ENCODE measurements at regions not wholly inside any gene's neighbourhood (a gene's known extent, or its start where the extent isn't known, plus 50 kb on each side); places are given as distances from the start of the nearest gene placed in this dataset.

GRCh38 chr13:55000844-55001243 is 1972.2 kb downstream of the OLFM4 start:
- TF ChIP-seq, protein P1, sequence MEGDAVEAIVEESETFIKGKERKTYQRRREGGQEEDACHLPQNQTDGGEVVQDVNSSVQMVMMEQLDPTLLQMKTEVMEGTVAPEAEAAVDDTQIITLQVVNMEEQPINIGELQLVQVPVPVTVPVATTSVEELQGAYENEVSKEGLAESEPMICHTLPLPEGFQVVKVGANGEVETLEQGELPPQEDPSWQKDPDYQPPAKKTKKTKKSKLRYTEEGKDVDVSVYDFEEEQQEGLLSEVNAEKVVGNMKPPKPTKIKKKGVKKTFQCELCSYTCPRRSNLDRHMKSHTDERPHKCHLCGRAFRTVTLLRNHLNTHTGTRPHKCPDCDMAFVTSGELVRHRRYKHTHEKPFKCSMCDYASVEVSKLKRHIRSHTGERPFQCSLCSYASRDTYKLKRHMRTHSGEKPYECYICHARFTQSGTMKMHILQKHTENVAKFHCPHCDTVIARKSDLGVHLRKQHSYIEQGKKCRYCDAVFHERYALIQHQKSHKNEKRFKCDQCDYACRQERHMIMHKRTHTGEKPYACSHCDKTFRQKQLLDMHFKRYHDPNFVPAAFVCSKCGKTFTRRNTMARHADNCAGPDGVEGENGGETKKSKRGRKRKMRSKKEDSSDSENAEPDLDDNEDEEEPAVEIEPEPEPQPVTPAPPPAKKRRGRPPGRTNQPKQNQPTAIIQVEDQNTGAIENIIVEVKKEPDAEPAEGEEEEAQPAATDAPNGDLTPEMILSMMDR (IDR thresholded peaks at IDR 0.05): no peak
- no peak overlapping the region for H3K27ac Mint-ChIP-seq
- DNase-seq (no peak), ATAC-seq (no peak)
- peaks cover 11% of the 10 kb centered on the region for H3K36me3 Mint-ChIP-seq
- intact Hi-C loops (cut with micrococcal nuclease): no loop called here
- H3K4me3 Mint-ChIP-seq: no peak overlapping the region
- 87% methylated on average over 4 of the region's 5 CpGs for WGBS (ENCODE audit: insufficient coverage)
- Histone ChIP-seq H3K9me3 (ENCODE audit: control insufficient read depth, insufficient read depth, low read length) (peaks cover 10% of the 10 kb centered on the region), H3K4me1 (ENCODE audit: control insufficient read depth, insufficient read depth, low read length) (no peaks in the 10 kb centered on the region), H3K27ac (ENCODE audit: low read length) (no peak overlapping the region), H3K4me3 (ENCODE audit: low read length) (no peak overlapping the region), H3K36me3 (ENCODE audit: control insufficient read depth, insufficient read depth, low read length) (no peaks in the 10 kb centered on the region), H3K27me3 (ENCODE audit: control insufficient read depth, insufficient read depth, low read length) (no peaks in the 10 kb centered on the region)
- peaks cover 13 to 16% of the 10 kb centered on the region in 2 donors for H3K9me3 Mint-ChIP-seq
- H3K27me3 Mint-ChIP-seq (ENCODE audit: low read depth in 2 of 2): no peaks in the 10 kb centered on the region
- no peaks in the 10 kb centered on the region for H3K4me1 Mint-ChIP-seq

DNA sequence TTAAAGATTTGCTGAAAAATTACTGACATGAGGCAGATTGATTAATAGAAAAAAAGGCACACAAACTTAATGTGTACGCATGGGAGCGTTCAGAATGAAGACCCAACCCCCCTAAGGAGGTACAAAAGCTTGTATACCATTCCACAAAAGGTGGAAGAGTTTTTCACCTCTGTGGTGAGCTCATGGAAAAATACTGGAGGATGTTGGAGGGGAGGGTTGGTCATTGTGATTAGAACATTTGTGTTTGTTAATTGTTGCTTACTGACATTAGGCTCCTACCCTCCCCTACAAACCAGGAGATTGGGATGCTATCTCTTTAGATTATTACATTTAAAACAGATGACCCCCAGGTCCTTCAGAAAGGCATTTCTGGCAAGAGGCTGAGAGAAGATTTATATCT is 1973.3 kb downstream of the OLFM4 start:
- H3K4me1 Mint-ChIP-seq: no peaks in the 10 kb centered on the region
- no peak overlapping the region for H3K4me3 Mint-ChIP-seq
- intact Hi-C loops (cut with micrococcal nuclease): no loop called here
- H3K27ac ChIP-seq (ENCODE audit: low read length): no peak overlapping the region
- no peaks in the 10 kb centered on the region for H3K4me1 ChIP-seq (ENCODE audit: control insufficient read depth, insufficient read depth, low read length)
- peaks cover 18 to 21% of the 10 kb centered on the region in 2 donors for H3K9me3 Mint-ChIP-seq
- no CpG with 5 or more reads among the region's 2 CpGs for WGBS (ENCODE audit: insufficient coverage)
- no peaks in the 10 kb centered on the region for H3K27me3 Mint-ChIP-seq (ENCODE audit: low read depth in 2 of 2)
- H3K9me3 ChIP-seq (ENCODE audit: control insufficient read depth, insufficient read depth, low read length): peaks cover 10% of the 10 kb centered on the region
- no peaks in the 10 kb centered on the region for H3K27me3 ChIP-seq (ENCODE audit: control insufficient read depth, insufficient read depth, low read length)
- H3K4me3 ChIP-seq (ENCODE audit: low read length): no peak overlapping the region
- no peak overlapping the region for H3K27ac Mint-ChIP-seq
- TF ChIP-seq, protein P1 (IDR thresholded peaks at IDR 0.05): no peak
- ATAC-seq (no peak), DNase-seq (no peak)
- H3K36me3 ChIP-seq (ENCODE audit: control insufficient read depth, insufficient read depth, low read length): no peaks in the 10 kb centered on the region
- peaks cover 11% of the 10 kb centered on the region for H3K36me3 Mint-ChIP-seq

GRCh38 chr13:55007681-55008080 is 1979.1 kb downstream of the OLFM4 start:
- H3K4me3 Mint-ChIP-seq: no peak overlapping the region
- no peaks in the 10 kb centered on the region for H3K4me1 ChIP-seq (ENCODE audit: control insufficient read depth, insufficient read depth, low read length)
- no peak overlapping the region for H3K4me3 ChIP-seq (ENCODE audit: low read length)
- no peak for ATAC-seq
- H3K36me3 Mint-ChIP-seq: peaks cover 11% of the 10 kb centered on the region
- peaks cover 16 to 17% of the 10 kb centered on the region in 2 donors for H3K9me3 Mint-ChIP-seq
- no peak overlapping the region for H3K27ac ChIP-seq (ENCODE audit: low read length)
- H3K27me3 ChIP-seq (ENCODE audit: control insufficient read depth, insufficient read depth, low read length): no peaks in the 10 kb centered on the region
- WGBS (ENCODE audit: insufficient coverage): 35% methylated on average over 2 of the region's 2 CpGs
- DNase-seq: no peak
- TF ChIP-seq, protein P1 (IDR thresholded peaks at IDR 0.05): no peak
- H3K27ac Mint-ChIP-seq: no peak overlapping the region
- no peaks in the 10 kb centered on the region for H3K27me3 Mint-ChIP-seq (ENCODE audit: low read depth in 2 of 2)
- H3K4me1 Mint-ChIP-seq: no peaks in the 10 kb centered on the region
- intact Hi-C loops (cut with micrococcal nuclease): no loop called here
- no peaks in the 10 kb centered on the region for H3K36me3 ChIP-seq (ENCODE audit: control insufficient read depth, insufficient read depth, low read length)
- peaks cover 3% of the 10 kb centered on the region for H3K9me3 ChIP-seq (ENCODE audit: control insufficient read depth, insufficient read depth, low read length)

DNA sequence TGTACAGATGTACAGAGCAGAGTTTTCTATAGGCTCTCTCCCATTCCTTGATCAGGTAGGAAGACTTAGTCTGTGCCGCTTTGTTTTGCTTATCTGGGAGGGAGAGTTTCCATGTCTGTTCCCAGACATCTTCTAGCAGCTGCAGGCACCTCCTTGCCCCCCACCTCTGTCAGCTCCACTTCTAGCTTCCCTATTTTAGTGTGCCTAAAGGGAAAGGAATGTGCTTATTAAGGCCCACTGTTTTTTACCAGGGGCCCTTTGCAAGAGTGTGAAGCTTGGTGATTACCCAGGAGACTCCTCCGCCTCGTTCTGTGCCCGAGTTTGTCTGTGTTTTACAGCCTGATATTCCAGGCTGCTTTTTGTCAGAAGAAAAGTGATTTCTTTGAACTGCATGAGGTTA is 1984.4 kb downstream of the OLFM4 start:
- H3K27ac ChIP-seq (ENCODE audit: low read length): no peak overlapping the region
- no peak overlapping the region for H3K4me3 Mint-ChIP-seq
- H3K9me3 Mint-ChIP-seq: peaks cover 20 to 27% of the 10 kb centered on the region in 2 donors
- no peaks in the 10 kb centered on the region for H3K4me1 ChIP-seq (ENCODE audit: control insufficient read depth, insufficient read depth, low read length)
- H3K36me3 Mint-ChIP-seq: peaks cover 26% of the 10 kb centered on the region
- peaks cover 6% of the 10 kb centered on the region for H3K9me3 ChIP-seq (ENCODE audit: control insufficient read depth, insufficient read depth, low read length)
- H3K27ac Mint-ChIP-seq: no peak overlapping the region
- no peaks in the 10 kb centered on the region for H3K27me3 ChIP-seq (ENCODE audit: control insufficient read depth, insufficient read depth, low read length)
- H3K36me3 ChIP-seq (ENCODE audit: control insufficient read depth, insufficient read depth, low read length): no peaks in the 10 kb centered on the region
- DNase-seq: no peak
- ATAC-seq: no peak
- H3K4me3 ChIP-seq (ENCODE audit: low read length): no peak overlapping the region
- H3K27me3 Mint-ChIP-seq (ENCODE audit: low read depth in 2 of 2): no peaks in the 10 kb centered on the region
- no peaks in the 10 kb centered on the region for H3K4me1 Mint-ChIP-seq
- intact Hi-C loops (cut with micrococcal nuclease): no loop called here
- TF ChIP-seq, protein P1 (IDR thresholded peaks at IDR 0.05): no peak
- WGBS (ENCODE audit: insufficient coverage): 35% methylated on average over 3 of the region's 4 CpGs
